ENCODE measurements at regions not wholly inside any gene's neighbourhood (a gene's known extent, or its start where the extent isn't known, plus 50 kb on each side); places are given as distances from the start of the nearest gene placed in this dataset.

DNA sequence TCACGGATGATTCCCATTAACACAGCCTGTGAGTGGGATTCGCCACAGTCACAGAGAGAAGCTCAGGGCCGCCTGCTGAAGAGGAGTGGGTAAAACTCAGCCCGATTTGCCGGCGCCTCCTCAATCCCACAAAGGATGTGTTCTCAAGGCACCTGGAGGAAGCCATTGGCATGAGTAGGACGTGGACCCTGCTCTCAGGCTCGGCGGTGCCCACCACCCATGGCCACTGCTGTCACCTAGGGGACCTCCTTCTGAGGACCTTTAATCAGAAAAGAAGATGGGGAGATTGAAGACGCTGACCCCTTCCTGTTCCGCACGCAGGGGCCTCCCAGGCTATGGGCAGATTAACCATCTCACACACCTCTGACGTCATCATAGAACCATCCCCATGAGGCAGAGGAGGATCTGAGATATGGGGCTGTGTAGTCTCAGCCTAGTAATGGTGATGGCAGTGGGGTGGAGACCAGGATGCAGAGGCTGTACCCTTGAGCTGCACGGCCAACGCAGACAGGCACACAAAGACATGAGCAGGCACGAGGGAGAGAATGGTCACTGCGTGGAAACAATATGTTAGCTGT, 571.8 kb downstream of the BRD1 start:
- TF ChIP-seq, protein P1, sequence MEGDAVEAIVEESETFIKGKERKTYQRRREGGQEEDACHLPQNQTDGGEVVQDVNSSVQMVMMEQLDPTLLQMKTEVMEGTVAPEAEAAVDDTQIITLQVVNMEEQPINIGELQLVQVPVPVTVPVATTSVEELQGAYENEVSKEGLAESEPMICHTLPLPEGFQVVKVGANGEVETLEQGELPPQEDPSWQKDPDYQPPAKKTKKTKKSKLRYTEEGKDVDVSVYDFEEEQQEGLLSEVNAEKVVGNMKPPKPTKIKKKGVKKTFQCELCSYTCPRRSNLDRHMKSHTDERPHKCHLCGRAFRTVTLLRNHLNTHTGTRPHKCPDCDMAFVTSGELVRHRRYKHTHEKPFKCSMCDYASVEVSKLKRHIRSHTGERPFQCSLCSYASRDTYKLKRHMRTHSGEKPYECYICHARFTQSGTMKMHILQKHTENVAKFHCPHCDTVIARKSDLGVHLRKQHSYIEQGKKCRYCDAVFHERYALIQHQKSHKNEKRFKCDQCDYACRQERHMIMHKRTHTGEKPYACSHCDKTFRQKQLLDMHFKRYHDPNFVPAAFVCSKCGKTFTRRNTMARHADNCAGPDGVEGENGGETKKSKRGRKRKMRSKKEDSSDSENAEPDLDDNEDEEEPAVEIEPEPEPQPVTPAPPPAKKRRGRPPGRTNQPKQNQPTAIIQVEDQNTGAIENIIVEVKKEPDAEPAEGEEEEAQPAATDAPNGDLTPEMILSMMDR (IDR thresholded peaks at IDR 0.05) = no peak
- no peak for TF ChIP-seq ZFX (IDR thresholded peaks at IDR 0.05; ENCODE audit: borderline replicate concordance)
- no peak overlapping the region for H3K27ac ChIP-seq

DNA sequence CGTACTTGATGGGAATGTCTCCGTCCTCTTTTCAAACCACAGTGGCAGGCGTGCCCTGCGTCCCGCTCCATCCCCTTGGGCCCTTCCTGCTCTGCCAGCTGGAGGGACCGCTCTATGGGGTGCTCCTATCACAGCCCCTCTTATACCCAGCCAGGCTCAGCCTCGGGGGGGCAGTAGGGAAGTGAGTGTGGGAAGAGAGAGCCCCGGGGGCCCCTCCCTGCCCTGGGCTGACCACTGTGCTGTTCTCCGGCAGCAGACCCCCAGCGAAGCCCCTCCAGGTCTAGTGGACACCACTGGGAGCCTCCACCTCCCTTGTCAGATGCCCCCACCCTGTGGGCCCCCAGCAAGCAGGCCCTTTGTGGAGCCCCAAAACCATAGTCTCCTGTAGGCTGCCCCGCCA, 572.5 kb downstream of the BRD1 start:
- TF ChIP-seq ZFX (IDR thresholded peaks at IDR 0.05; ENCODE audit: borderline replicate concordance) = no peak
- no peak overlapping the region for H3K27ac ChIP-seq

DNA sequence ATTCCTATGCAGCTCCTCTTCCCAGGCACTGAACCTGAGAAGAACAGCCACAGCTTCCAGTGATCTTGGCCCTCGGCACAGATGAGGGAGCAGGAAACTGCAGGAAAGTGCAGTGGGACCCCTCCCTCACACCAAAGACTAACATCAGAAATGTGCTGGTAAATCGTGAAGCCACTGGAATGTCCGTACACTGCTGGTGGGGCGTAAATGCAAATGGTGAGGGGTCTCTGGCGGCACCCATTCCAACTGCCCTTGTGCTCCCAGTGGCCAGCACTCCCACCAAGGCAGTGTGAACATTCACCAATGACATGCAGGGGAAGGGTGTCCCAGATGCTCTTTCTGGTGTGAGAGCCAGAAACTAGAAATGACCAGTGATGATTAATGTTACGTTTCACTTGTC, 574.0 kb downstream of the BRD1 start:
- no peak overlapping the region for H3K27ac ChIP-seq
- TF ChIP-seq, protein P1 (IDR thresholded peaks at IDR 0.05) = no peak
- no peak for TF ChIP-seq ZFX (IDR thresholded peaks at IDR 0.05; ENCODE audit: borderline replicate concordance)

DNA sequence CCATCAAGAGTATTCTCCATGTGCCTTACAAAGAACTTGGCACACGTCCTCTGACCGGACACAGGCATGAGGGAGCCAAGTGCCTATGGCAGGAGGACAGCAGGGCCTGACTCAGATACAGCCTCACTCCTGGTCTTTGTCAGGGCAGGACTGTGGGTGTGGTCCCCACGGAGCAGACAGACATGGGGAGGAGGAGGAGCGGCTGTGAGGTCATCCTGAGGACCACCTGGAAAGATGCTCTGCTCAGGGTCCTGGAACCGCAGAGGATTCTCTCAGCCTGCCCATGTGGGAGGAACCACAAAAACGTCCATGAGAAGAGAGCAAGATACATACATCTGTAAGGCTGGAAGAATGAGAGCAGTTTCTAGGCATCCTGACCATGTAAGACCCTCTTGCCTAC, 576.3 kb downstream of the BRD1 start:
- TF ChIP-seq, protein P1 (IDR thresholded peaks at IDR 0.05) = no peak
- TF ChIP-seq ZFX (IDR thresholded peaks at IDR 0.05; ENCODE audit: borderline replicate concordance) = no peak

DNA sequence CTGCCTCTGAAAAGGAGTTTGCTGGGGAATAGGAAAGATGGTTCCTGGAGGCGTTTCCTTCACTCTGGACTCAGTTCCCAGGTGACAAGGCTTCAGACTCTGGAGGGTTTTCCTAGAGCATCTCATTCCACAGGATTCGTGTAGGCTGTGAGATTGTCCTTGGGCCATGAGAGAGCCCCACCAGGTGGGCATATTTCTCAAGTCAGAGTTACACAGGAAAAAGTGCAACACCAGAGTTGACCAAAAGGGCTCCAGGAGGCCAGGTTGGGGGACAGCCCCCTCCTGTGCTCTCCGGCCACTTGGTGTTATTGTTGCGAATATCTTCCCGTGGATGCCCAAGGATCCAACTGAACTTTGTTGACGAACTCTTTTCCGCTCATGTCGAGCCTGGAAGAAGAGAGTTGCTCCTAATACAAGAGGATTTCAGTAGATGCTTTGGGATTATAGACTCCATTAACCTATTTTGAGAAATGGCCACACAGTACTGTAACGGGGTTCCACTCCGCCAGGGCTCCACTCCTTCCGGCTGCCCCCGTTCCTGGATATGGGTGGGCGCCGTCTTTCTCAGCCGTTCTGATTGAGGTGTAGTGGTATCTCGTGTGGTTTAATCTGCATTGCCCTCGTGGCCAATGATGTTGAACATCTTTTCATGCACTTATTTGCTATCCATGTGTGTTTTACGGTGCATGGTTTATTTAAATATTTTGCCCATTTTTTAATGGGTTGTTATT, 580.3 kb downstream of the BRD1 start:
- TF ChIP-seq ZFX (IDR thresholded peaks at IDR 0.05; ENCODE audit: borderline replicate concordance) = no peak
- TF ChIP-seq, protein P1 (IDR thresholded peaks at IDR 0.05) = no peak
- no peak overlapping the region for H3K27ac ChIP-seq

More for the DNA sequence above, 576.3 kb downstream of the BRD1 start:
- no peak overlapping the region for H3K27ac ChIP-seq

DNA sequence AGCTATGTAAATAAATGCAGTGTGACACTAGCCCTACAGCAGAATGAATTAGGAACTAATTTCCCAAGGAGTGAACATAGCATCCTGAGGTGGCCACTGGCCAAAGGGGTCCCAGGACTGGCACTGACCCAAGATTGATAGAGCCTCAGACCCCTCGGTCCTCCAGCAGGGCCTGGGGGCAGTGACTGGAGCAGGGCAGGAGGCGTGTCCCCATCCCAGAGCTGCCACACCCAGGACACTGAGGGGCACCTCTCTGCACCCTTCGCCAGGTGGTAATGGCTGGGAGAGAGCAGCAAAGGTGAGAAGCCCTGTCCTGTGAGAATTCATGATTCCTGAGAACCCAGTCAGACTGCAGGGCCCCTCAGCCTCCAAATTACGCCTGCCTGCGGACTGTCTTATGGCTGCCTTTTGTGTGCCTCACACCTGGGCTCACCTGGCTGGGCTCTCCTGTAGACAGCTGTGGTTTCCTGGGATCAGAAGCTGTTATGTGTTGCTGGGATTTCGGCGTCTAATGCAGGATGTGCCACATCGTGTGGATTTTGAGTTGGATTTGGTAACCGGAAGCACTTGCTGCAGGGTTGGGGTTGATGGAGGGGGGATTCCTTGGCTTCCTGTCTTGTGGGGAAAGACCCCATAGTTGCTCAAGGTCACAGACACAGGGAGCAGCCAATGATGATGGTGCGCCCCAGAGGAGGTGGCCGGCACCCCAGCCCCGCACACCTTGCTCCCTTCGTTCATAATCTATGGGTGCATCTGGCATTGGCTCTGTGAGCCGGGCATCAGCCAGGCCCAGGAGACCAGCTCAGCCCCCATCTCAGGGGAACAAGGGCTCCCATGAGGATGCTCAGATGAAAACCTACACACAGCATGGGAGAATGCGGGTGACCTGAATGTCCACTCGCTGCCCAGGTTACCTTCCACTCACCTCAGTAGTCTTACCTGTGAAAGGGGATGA, 582.9 kb downstream of the BRD1 start:
- no peak overlapping the region for H3K27ac ChIP-seq
- TF ChIP-seq ZFX (IDR thresholded peaks at IDR 0.05; ENCODE audit: borderline replicate concordance) = no peak
- TF ChIP-seq, protein P1 (IDR thresholded peaks at IDR 0.05) = no peak

DNA sequence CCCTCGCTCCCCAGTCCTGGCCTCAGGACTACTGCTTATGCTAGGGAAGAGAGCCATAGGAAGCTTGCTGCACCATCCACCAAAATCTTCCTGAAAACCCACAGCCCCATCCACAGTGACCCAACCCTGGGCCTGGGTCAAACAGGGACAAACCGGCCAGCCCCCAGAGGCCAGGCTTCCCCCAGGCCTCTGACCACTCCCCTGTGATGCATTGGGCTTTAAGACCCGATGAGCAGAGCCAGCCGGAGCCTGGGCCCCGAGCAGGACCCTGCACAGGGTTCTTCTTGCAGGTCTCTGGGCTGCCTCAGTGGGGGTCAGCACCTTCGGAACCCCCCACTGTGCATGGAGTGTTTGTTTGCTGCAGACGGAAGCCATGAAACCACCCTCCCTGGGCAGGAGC, 583.7 kb downstream of the BRD1 start:
- TF ChIP-seq ZFX (IDR thresholded peaks at IDR 0.05; ENCODE audit: borderline replicate concordance) = no peak
- TF ChIP-seq, protein P1 (IDR thresholded peaks at IDR 0.05) = no peak
- H3K27ac ChIP-seq = no peak overlapping the region
